ENCODE measurements at regions not wholly inside any gene's neighbourhood (a gene's known extent, or its start where the extent isn't known, plus 50 kb on each side); places are given as distances from the start of the nearest gene placed in this dataset.

DNA sequence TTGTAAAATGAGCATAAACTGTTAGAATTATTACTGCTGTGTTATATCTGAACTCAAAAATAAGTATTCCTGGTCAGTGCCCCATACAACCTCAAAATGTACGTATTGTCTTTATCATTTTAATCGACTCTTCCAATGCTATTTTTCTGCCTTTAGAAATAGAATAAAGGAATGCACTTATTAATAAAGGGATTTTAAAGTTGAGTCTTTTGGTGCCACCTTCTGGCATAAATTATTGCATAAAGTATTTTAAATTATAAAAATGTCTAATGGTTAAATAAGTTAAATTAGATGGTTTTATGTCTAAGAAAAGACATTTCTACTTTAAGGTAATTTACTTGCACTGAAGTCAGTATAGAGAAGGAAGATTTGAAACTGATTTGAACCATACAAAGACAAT lies 424.0 kb upstream of the NDST4 start:
- TF ChIP-seq CTCF (IDR thresholded peaks at IDR 0.05): no peak; the same call in 1 of the 2 replicates
- no peak for TF ChIP-seq REST (IDR thresholded peaks at IDR 0.05; ENCODE audit: insufficient read depth in 1 of 2, low read depth in 2 of 2, low read length in 1 of 2)
- no peak for TF ChIP-seq POLR2AphosphoS5 (IDR thresholded peaks at IDR 0.05; ENCODE audit: low read depth, low read length)
- TF ChIP-seq SIN3A (IDR thresholded peaks at IDR 0.05; ENCODE audit: borderline replicate concordance, insufficient read depth, low read depth, low read length): no peak
- TF ChIP-seq TCF7L2 (IDR thresholded peaks at IDR 0.05; ENCODE audit: low read depth, low read length): no peak
